Calu3 (cell line): ENCODE measurements at regions not wholly inside any gene's neighbourhood (a gene's known extent, or its start where the extent isn't known, plus 50 kb on each side); places are given as distances from the start of the nearest gene placed in this dataset.

Experiments
- BruUV-seq: library from RNA; stranded (reverse); fragments of 400-500 nt; replicated peaks from 2 replicates; lab custom pipeline; 2021; lab: Mats Ljungman, UMichigan
- CTCF ChIA-PET: fragments of 300-600 bp; sonication (Branson Sonifier 250); formaldehyde crosslinking; loops from one replicate; lab custom pipeline; 2022; ENCODE audit warnings: antibody characterized with exemption; lab: Charles Lee
- DNase-seq: peaks from one replicate; pipeline ENCODE4 v3.0.0; 2022
- H3K27ac Mint-ChIP-seq: one replicate; pipeline ENCODE4 v1.8.0; 2022; ENCODE audit warnings: mixed read lengths; ENCODE audit not compliant: unreplicated experiment
- H3K27me3 Mint-ChIP-seq: one replicate; pipeline ENCODE4 v1.8.0; 2022; ENCODE audit warnings: mixed read lengths; ENCODE audit not compliant: unreplicated experiment
- H3K36me3 Mint-ChIP-seq: one replicate; pipeline ENCODE4 v1.8.0; 2022; ENCODE audit warnings: mild to moderate bottlenecking, moderate library complexity, mixed read lengths; ENCODE audit not compliant: insufficient read depth, unreplicated experiment
- H3K4me1 Mint-ChIP-seq: one replicate; pipeline ENCODE4 v1.8.0; 2022; ENCODE audit warnings: mild to moderate bottlenecking, low read depth, mixed read lengths; ENCODE audit not compliant: unreplicated experiment
- H3K4me3 Mint-ChIP-seq: one replicate; pipeline ENCODE4 v1.8.0; 2022; ENCODE audit warnings: mild to moderate bottlenecking, low read depth, moderate library complexity, mixed read lengths; ENCODE audit not compliant: unreplicated experiment
- H3K9me3 Mint-ChIP-seq: one replicate; pipeline ENCODE4 v1.8.0; 2022; ENCODE audit warnings: low read depth, mixed read lengths; ENCODE audit not compliant: unreplicated experiment
- CTCF ChIP-seq: fragments of 200-600 bp; IDR thresholded peaks from one replicate; pipeline ENCODE4 v1.8.0; 2022; ENCODE audit warnings: antibody characterized with exemption; ENCODE audit not compliant: unreplicated experiment
- intact Hi-C: fragments of 100-400 bp; cut with micrococcal nuclease; formaldehyde crosslinking; loops from one replicate; pipeline ENCODE4 v1.10.0; 2022; ENCODE audit not compliant: unreplicated experiment

- CTCF ChIA-PET, result no interaction called here
- no TSS peak for BruUV-seq
- Mint-ChIP-seq H3K4me3 (no peak overlapping the region), H3K4me1 (peaks cover under 1% of the 10 kb centered on the region), H3K9me3 (no peaks in the 10 kb centered on the region), H3K27ac (no peak overlapping the region), H3K36me3 (no peaks in the 10 kb centered on the region), H3K27me3 (peaks cover 35% of the 10 kb centered on the region)
- no peak for DNase-seq
- no peak for TF ChIP-seq CTCF
- intact Hi-C loops, result no loop called here
Observed at GRCh38 chr18:59777636-59778035, 80.4 kb upstream of the CCBE1 start.

GRCh38 chr18:59769129-59769865, 72.1 kb upstream of the CCBE1 start:
- H3K36me3 Mint-ChIP-seq, result no peaks in the 10 kb centered on the region
- no peaks in the 10 kb centered on the region for H3K9me3 Mint-ChIP-seq
- no peak for TF ChIP-seq CTCF
- H3K4me3 Mint-ChIP-seq, result no peak overlapping the region
- H3K4me1 Mint-ChIP-seq, result no peaks in the 10 kb centered on the region
- DNase-seq, result no peak
- CTCF ChIA-PET, result interaction anchor here (0.7 kb wide), 1 partner anchor 20 kb away, joined by 4 read pairs; no protein-coding TSS in a partner anchor
- BruUV-seq, result no TSS peak
- no peak overlapping the region for H3K27ac Mint-ChIP-seq
- intact Hi-C loops, result no loop called here
- H3K27me3 Mint-ChIP-seq, result peaks cover 46% of the 10 kb centered on the region

GRCh38 chr18:59768409-59768808, 71.2 kb upstream of the CCBE1 start:
- intact Hi-C loops, result no loop called here
- Mint-ChIP-seq H3K27me3 (peaks cover 37% of the 10 kb centered on the region), H3K4me3 (no peak overlapping the region), H3K4me1 (no peaks in the 10 kb centered on the region), H3K36me3 (no peaks in the 10 kb centered on the region), H3K9me3 (no peaks in the 10 kb centered on the region), H3K27ac (no peak overlapping the region)
- DNase-seq, result no peak
- CTCF ChIA-PET, result no interaction called here
- no TSS peak for BruUV-seq
- TF ChIP-seq CTCF, result no peak

- H3K4me3 Mint-ChIP-seq, result no peak overlapping the region
- no peak for DNase-seq
- H3K9me3 Mint-ChIP-seq, result no peaks in the 10 kb centered on the region
- peaks cover 37% of the 10 kb centered on the region for H3K27me3 Mint-ChIP-seq
- CTCF ChIA-PET, result interaction anchor here (0.7 kb wide), 1 partner anchor 19 kb away, joined by 3 read pairs; no protein-coding TSS in a partner anchor
- H3K4me1 Mint-ChIP-seq, result no peaks in the 10 kb centered on the region
- no TSS peak for BruUV-seq
- no peak for TF ChIP-seq CTCF
- no peak overlapping the region for H3K27ac Mint-ChIP-seq
- intact Hi-C loops, result no loop called here
- H3K36me3 Mint-ChIP-seq, result no peaks in the 10 kb centered on the region
Observed at GRCh38 chr18:59767732-59768131, 70.5 kb upstream of the CCBE1 start.
